ENCODE measurements at regions not wholly inside any gene's neighbourhood (a gene's known extent, or its start where the extent isn't known, plus 50 kb on each side); places are given as distances from the start of the nearest gene placed in this dataset.

DNA sequence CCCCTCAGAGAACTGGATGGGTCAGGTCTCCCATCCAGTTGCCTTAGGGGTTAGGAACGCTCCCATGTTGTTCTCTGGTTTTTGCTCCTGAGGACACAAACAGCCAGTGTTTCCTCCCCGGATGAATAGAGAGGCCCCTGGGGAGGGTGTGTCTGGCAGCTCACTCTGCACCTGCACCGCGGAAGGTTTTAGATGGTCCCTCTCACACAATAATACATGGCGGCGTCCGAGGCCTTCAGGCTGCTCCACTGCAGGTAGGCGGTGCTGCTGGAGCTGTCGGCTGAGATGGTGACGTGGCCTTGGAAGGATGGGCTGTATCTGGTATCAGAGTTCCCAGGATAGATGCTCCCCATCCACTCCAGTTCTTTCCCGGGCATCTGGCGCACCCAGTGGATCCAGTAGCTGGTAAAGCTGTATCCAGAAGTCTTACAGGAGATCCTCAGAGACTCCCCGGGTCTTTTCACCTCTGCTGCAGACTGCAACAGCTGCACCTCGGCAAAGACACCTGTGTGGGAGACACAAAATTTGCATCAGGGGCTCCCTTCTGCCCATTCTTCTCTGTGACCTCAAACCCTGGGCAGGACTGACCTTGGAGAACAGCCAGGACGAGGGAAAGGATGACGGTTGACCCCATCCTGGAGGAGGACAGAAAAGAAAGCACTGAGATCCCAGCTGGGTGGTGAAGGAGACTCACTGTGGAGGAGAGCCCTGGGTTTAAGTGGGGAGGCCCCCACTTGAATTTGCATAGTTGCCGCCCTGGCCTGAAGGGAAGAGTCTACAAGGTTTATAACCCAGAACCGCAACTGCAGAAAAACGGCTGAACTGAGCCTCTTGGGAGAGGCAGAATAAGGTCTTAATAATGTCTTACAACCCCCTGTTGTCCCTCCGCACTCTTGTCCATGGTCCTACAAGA, 1324.8 kb downstream of the TMEM121 start:
- no peak for DNase-seq (ENCODE audit: low read depth in 2 of 3, low spot score in 1 of 3)

DNA sequence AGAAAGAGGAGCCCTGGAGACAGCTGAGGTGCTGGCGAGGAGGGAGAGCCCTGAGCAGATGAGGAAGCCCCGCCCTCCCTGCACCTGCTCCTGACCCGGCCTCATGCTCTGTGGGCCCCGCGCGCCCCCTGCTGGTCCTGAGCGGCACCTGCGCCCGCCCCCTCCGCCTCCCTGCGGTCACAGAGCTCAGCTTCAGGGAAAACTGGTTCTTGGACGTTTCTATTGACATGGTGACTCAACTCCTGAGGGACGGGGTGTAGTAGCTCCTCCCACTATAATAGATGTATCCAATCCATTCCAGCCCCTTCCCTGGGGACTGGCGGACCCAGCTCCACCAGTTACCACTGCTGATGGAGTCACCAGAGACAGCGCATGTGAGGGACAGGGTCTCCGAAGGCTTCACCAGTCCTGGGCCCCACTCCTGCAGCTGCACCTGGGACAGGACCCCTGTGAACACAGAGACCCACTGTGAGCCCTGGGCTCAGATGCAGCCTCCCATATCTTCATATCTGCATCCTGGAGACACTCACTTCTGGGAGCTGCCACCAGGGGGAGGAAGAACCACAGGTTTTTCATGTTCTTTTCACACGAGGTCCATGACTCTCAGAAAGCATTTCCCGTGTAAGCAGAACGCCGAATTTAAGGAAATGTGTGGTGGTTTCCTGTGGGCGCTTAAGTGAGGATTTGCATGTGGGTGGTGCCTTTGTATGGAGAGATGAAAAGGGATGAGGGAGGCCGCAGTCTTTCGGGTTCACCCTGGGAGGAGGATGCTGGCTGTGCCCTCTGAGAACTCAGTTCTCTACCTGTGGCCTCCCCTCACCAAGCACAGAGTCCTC, 1346.4 kb downstream of the TMEM121 start:
- peak; percentile 84 to 96 (median 90) for DNase-seq (ENCODE audit: low read depth in 2 of 3, low spot score in 1 of 3)

DNA sequence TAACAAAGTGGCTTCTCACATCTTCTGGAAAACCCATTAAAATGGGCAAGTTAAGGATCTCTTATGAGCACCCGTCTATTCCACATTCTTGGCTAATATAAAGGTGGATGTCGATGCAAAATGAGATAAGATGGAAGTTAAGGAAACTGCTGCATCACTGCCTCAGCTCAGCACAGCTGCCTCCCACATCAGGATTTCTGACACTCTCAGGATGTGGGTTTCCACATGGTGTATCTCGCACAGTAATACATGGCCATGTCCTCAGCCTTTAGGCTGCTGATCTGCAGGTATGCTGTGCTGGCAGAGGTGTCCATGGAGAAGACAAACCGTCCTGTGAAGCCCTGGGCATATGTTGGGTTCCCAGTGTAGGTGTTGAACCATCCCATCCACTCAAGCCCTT, 1348.0 kb downstream of the TMEM121 start:
- no peak for DNase-seq (ENCODE audit: low read depth in 2 of 3, low spot score in 1 of 3)

DNA sequence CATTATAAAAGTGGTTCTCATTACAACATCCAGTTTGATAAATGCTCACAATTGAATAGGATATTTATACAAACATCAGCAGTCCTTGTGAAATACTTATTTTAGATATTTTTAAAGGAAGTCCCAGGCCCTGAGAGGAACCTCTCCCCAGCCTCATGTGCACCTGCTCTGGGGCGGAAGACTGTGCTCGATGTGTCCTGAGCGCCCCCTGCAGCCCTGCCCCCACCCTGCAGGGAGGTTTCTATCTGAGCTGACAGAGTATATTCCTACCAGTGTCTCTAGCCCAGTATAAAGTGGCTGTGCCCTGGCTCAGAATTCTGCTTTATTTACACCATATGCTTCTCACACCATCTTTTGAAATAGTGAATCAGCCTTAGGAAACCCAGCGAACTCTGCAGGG, 1349.1 kb downstream of the TMEM121 start:
- DNase-seq (ENCODE audit: low read depth in 2 of 3, low spot score in 1 of 3): peak in 2 of 3 donors; percentile 14 to 25

DNA sequence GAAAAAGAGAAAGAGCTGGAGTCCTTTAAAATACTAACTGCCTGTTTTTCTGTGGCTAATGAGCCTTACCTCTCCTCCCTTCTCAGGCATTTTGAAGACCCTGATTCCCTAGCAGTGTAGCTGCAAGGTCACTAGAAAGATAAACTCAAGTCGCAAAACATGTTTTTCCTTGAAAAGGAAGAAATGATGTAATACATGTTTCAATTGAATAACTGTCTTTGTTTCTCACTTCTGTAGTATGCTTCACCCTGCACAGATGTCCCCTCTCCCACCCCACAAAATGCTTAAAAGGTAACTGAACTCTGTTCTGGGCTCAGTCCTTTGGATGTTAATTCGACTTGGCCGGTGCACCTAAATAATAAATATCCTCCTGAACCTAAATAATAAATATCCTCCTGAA, 1350.3 kb downstream of the TMEM121 start:
- no peak for DNase-seq (ENCODE audit: low read depth in 2 of 3, low spot score in 1 of 3)

DNA sequence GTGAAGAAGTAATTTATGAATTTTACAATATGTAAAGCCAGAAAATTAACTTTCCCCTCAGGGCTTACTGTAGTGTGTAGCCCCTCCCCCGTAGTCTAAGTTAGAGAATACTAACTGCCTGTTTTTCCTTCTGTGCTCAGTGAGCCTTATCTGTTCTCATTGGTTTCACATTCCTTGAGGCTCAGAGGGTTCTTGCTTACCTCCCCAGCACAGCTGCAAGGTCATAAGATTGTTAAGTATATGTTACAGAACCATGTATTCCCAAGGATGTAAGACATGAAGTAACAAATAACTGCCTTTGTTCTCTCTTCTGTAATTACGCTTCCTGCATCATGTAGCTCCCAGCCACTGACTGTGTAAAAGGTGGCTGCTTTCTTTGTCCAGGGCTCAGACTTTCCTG, 1351.1 kb downstream of the TMEM121 start:
- no peak for DNase-seq (ENCODE audit: low read depth in 2 of 3, low spot score in 1 of 3)

DNA sequence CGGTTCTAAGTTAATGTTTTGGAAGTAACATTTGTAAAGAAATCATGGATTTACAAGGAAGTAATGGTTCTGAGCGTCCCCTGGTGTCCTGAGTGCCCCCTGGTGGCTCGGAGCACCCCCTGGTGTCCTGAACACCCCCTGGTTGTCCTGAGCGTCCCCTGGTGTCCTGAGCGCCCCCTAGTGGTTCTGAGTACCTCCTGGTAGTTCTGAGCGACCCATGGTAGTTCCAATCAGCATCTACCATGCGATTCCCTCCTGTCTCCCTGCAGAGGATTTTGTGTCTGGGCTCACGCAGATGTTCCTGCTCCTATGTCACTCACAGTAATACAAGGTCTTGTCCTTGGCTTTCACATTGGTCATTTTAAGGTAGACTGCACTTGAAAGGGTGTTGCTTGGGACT, 1352.9 kb downstream of the TMEM121 start:
- DNase-seq (ENCODE audit: low read depth in 2 of 3, low spot score in 1 of 3): peak; percentile 61 to 71 (median 65)

DNA sequence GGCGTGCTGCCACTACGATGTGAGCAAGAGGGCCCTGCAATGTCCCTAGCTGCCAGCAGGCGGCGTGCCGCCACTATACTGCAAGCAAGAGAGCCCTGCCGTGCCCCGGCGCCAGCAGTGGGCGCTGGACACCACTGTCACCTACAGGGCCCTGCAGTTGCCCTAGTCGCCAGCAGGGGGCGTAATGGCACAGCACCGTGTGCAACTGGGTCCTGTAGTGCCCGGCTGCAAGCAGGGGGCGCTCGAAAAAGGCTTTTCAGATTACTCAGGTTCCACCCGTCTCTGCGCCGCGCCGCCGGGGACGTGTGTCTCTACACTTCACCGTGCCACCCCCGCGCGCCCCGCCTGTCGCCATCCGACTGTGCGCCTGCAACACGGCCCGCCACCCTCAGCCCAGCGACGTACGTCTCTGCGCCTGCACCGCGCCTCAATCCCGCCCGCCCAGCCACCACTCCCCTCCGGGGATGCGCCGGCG, 1356.9 kb downstream of the TMEM121 start:
- peak in 2 of 3 donors; percentile 42 to 72 for DNase-seq (ENCODE audit: low read depth in 2 of 3, low spot score in 1 of 3)

Data from stimulated activated CD4-positive, alpha-beta T cell treated with anti-CD3 and anti-CD28 coated beads, Interleukin-12 subunit alpha, Interleukin-12 subunit beta, amount 100 ng/mL, for 48 hours (primary cell).